HG03575 (cell line): ENCODE measurements at regions not wholly inside any gene's neighbourhood (a gene's known extent, or its start where the extent isn't known, plus 50 kb on each side); places are given as distances from the start of the nearest gene placed in this dataset.

Source experiments
- ATAC-seq: cut with Tn5 transposase; IDR thresholded peaks from one replicate; pipeline ENCODE4 v1.9.1; 2021; ENCODE audit not compliant: unreplicated experiment, insufficient number of reproducible peaks, low FRiP score; ENCODE audit errors: extremely low read depth

DNA sequence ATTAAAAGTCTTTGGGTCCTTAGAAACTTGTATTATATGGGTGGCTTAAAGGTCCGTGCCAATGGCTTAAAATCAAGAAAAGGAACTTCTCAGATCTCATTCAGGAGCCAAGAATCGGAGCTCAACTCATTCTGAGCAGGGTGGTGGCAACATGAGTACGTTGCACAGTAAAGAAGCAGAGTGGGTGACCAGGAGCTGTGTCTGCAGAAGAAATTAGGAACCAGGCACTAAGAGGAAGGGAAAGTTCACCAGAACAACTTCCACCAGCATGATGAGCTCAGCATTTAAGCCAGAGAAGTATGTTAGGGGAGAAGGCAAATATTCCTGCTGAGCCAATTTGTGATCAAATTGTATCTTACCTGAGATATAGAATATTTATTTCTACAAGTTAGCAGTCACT is 236.0 kb upstream of the NRP1 start:
- no peak for ATAC-seq

DNA sequence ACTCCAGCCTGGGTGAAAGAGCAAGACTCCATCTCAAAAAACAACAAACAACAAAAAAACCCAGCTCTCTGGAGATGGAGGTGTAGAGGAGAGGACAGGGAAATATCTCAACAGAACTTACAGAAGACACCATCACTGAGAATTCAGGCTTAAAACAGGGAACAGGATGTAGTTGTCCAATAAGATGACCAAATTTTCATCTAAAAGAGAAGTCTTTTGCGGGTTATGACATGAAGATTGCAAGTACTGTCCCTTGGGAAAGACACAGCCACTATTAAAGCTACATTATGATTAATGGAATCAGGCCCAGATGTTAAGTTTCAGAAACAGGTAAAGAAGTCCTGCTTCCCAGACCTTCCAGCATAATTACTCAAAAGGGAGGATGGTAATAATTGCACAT is 235.2 kb upstream of the NRP1 start:
- no peak for ATAC-seq

DNA sequence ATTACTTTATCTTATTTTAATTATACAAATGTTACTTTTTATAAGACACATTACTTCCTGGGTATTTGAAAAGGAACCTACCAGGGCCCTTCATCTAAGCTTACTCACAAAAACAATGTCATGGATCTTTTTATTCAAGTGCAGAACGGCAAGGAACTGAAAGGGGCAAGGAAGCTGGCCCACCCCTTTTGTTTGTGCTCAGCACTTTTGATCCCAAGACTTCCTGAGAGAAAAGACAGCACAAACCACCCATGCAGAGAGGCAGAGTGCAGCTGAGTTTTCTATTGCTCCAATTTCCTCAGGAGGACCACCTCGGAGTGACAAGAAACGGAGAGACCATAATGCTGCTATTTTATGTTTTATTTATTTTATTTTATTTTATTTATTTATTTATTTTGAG is 232.0 kb upstream of the NRP1 start:
- ATAC-seq: no peak

DNA sequence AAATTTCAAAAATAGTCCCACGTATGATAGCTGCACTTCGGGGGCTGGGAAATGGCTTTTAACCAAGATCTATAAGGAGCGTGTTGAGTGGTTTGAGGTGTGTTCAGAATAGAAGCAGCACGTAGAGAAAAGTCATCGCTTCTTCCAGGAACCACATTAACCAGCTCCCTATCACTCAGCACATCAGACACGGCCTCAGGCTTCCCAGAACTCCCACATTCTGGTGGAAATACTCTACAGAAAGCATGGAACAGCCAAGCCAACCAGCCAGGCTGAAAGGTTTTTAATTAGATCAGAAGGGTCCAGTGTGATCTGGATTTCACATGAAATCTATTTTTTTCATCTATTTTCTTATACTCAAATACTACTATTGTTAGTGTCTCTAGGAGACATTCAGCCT is 231.5 kb upstream of the NRP1 start:
- no peak for ATAC-seq

DNA sequence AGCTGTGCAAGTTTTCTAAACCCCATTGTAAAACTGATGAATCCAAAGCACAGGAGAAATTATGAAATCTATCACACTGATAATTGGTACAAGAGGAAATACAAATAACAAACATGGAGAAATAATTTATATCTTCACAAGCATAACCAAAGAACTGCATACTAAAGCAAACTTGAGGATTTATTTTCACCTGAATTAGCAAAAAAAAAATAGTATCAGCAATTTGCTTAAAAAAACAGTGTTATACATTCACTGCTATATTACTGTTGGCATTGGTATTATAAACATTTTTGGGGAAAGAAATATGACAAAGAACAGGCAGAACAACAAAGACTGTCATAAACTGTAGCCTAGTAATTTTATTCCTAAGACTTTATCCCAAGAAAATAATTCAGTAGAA is 230.8 kb upstream of the NRP1 start:
- no peak for ATAC-seq

DNA sequence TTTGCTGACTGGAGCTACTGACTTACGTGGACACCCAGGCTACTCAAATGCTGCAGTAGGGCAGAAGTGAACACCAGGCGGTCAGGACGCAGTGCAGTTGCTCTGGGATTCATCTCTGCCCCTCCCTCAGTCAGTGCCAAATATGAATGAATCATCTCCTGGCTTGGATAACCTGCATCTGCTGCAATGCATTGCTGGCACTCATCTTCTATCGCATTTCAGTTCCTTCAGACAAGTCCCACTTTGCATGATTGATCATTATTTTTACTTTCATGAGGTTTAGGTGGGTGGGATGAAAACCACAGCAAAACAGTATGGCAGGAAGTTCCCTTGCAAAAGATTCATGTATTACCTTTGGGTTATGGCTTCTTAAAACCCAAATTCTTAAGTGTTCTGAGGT is 224.6 kb upstream of the NRP1 start:
- no peak for ATAC-seq

DNA sequence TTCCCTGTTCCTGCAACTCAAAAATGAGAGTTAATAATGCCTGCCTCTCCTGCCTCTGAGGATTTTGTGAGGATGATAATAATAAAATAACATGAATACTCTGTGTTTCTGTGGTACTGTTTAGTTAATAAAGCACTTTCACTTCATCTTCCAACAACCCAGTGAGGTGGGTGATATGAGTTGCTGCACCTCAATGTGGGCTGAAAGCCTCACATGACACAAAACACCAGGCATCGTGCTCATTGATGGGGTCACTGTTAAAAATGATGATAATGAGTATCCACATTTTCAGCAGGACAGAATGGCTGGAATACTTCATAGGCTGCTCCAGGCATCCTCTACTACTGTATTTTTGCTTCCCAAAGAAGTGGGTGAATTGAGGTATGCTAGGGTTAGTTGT is 222.8 kb upstream of the NRP1 start:
- ATAC-seq: no peak

DNA sequence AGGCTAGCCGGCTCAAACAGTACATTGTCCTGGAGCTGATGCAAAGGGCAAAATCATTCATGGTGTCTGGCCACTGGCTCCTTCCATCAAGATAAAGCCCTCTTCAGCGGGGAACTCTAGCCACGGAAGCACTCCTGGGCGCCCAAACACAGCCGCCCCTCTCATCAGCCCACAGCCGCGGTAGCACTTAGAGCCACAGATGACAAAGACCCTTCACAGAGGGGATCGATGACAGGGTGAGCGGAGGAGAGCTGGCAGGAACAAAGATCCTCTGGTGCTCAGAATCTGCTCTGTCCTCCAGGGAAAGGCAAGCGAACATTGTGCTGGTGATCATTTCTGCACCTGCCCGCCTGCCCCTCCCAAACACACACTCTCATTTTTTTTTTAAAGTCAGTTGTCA is 222.2 kb upstream of the NRP1 start:
- ATAC-seq: no peak

DNA sequence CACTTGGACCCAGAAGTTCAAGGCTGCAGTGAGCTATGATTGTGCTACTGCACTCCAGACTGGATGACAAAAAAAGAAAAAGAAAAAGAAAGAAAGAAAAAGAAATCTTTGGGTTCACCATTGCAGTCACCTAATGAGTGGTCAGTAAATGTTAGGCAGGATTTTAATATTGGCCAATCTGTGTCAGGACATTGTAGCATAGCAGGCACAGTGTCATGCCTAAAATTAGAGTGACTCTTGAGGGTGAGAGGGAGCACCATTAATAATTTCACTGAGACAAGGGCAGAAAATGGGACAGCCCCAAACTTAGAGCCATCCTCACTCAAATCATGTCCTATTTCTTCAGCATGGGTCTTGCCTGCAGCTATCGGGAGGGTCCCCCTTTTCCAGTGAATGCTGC is 221.6 kb upstream of the NRP1 start:
- no peak for ATAC-seq

DNA sequence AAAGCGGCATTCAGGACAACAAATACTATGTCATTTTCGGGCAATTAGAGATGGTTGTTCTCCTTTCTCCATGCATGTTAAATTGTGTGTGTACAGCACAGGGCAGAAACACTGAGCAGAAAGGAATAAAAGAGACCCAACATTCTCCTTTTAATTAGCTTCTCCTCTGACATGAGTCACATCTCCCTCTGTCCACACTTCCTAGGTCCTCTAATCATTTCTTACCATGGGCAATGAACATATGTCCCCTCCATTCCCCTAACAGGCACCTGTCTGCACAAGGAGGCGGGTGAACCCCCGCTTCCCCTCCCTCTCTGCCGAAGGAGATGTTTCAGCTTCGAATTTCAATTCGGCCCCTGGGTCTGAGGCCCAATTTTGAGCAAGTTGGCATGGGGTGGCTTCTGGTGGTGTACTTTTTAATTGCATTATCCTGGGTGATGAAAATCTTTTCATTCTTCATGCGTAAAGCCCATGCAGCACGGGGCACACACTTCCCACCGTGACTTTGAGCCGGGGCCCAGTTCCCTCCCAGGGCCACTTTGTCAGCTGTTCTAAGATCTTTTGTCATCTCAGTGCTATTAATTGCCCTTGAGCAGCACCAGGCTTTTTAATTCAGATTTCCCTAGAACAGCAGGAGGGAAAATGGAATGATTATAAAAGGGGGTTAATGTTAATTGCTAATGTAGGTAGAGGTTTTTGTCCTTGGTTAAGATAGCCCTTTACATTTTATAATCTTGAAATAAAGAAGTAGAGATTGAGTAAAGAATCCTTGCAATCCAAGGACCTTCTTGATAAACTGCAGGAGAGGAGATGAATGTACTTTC is 219.5 kb upstream of the NRP1 start:
- ATAC-seq: no peak

DNA sequence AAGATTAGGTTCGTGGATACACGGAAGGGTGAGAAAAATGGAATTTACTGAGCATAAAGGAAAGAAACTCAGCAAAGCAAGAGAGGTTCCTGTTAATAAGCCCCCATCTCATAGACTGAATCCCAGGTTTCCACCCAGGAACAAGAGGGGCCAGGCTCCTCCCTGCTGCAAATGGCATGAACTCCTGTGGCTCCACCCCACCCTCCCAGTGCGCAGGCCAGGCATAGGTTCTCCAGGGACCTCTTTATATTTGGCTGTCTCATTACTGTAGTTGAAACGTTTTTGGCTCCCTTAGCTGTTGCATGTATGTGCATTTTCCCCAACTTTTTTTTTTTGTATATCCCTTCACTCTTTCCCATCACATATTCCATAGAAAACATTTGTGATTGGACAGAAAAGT is 217.8 kb upstream of the NRP1 start:
- no peak for ATAC-seq

DNA sequence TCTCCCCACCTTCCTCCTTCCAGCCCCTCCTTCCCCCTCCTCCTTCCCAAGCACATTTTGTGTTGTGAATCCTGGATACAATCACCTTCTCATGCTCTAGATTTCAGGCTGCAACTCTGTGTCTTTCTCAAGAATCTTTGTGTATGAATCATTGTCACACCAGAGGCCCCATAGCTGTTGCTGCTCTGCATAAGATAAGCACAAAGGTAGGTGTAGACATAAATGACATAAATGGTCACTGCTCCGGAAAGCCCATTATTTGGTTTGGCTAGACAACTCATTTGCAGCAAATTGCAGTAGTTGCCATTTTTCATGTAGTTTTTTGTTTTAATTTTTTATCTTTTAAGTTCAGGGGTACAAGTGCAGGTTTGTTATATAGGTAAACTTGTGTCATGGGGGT is 216.3 kb upstream of the NRP1 start:
- no peak for ATAC-seq

DNA sequence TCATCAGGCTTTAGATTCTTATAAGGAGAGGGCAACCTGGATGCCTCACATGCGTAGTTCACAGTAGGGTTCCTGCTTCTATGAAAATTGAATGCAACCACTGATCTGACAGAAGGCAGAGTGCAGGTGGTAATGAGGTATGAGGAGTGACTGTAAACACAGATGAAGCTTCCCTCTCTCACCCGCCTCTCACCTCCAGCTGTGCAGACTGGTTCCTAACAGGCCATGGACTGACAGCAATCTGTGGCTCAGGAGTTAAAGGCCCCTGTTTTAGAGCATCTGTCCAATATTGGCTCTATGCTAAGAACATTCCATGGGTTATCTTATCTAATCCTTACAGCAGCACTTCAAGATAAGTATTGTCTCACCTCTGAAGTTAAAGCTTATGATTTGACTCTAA is 213.5 kb upstream of the NRP1 start:
- no peak for ATAC-seq

DNA sequence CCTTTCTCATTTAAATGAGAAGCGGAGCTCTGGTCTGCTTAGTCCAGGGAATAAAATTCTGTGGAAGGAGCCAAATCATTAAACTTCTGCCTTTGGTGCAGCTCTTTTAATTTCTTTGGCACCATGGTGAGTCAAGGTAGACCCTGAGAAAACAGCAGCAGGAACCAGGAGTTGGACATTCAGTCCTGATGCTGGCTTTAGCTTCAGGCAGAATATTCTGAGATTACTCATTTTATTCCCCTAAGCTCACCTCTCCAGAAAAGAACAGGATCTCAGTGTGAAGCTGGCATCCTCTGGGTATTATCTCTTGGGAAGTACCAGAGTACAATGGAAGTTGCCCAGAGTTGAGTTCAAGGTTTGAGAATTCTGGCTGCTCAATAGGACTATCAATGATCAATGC is 211.6 kb upstream of the NRP1 start:
- ATAC-seq: no peak

DNA sequence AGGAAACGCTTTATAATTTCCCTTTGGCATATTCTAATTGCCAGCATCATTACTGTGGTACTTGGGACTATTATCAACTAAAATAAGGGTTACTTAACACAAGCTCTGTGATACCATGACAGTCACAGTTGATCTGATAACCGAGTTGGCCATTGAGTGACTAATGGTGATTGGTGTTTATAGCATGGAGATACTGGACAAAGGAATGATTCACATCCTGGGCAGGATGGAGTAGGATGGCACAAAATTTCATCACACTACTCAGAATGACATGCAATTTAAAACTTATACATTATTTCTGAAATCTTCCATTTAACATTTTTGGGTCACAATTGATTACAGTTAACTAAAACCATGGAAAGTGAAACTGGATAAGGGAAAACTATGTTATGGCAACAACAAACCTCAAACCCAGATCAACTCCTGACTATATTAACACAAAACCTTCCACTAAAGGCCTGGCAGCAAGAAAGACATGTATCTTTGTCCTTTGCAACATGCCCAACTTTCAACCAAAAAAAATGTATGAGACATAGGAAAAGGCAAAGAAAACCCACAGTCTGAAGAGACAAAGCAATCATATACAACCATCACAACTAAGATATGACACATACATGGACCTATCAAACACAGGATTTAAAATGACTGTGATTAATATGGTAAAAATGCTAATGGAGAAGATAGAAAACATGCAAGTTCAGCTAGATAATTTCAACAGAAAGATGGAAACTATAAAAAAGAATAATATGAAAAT is 208.5 kb upstream of the NRP1 start:
- no peak for ATAC-seq

DNA sequence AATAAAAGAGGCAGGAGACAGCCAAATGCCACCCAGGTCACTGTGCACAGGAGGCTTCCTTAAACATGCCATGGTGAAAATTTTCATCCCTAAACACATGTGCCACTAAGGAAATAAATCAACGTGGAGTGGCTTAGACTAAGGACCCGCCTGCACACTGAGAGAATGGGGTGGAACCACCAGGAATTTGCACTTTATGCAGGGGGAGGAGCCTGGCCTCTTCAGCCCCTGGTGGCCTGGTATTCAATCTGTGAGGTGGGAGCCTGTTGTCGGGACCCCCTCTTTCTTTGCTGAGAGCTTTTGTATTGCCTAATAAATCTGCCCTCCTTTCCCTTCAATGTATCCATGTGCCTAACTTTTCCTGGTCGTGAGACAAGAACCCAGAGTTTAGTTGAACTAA is 204.6 kb upstream of the NRP1 start:
- ATAC-seq: no peak

DNA sequence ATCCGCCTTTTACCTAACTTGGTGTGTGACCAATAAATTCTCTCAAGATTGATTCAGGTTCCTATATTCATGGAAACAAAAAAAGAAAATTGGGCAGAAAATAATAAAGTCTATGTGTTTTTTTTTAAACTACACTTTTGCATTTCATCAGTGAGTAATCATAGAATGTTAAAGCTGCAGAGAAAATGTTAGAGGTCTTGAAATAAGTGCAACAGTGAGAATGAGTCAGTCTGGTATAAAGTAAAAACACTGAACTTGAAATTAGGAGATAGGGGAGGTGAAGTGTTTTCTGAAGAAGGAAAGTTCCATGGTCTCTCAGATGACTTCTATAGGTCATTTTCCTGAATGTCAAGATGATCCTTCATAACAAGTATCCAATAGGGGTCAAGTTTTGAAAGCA is 202.6 kb upstream of the NRP1 start:
- ATAC-seq: no peak

DNA sequence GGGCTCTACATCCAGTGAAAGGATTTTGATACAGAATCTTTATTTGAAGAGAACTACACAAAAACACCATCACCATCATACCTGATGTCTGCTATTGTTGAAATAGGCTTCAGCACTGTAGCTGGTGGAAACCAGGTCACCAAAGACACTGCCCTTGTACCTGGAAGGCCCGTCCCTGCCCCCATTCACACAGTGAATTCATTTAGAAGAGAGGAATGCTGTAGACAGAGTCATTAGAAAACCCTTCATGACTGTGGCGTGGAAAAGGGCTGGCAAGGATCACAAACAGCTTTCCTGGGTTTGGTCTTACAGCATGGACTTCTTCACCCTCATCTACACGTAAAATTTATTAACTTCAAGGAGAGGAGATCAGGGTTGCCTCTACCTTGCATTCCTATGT is 202.0 kb upstream of the NRP1 start:
- no peak for ATAC-seq

DNA sequence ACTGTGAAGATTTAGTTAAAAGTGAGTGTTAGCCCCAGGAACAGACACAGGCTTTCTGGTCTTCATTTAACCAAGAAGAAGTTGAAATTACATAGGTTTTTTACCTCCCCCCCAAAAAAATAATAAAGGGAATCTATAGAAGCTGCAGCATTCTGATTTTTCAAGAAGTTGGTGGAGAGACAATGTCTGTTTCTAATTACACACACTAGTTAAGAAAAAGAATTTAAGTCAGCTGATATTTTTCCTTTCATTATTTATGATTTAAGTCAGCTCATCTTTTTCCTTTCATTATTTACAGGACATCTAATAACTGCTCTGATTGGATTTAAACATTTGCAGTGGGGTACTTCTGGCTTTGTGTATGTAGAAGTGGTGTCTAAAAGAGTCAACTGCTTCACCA is 201.4 kb upstream of the NRP1 start:
- no peak for ATAC-seq

DNA sequence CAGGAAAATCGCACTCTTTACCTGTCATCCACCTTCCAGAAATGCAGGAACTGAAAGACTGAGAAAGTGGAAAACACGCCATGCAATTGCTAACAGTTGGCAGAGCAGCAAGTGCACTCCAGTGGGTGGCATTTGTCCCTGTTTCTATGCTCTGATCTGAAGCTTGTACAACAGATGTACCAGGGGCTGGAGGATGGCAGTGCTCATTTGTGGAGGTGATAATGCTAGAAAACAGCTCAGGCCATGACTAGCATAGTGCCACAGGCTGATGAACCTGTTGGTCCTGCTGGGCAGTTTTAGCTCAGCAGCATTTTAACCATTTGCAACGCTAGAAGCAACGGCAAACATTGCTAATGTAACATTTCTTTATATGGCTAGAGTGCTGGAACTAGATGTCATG is 199.9 kb upstream of the NRP1 start:
- ATAC-seq: no peak

DNA sequence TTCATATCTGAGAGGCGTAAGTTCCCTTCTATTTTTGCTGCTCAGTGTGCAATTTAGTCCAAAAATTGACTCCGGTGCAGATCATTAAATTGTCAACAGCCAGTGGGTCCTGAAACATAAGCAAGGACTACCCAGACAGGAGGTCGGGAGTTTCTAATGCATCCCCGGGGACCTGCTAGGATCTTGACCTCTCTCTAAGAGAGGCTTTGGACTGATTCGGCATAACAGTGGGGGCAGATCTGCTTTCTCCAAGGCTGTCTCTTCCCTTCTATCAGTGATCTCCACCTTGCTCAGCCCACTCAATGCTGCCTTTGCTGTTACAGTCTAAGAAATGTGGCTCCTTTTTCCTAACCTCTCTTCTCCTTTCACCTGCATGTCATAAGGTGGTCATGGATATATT is 199.1 kb upstream of the NRP1 start:
- ATAC-seq: no peak
